GM19035 (cell line): ENCODE measurements at regions not wholly inside any gene's neighbourhood (a gene's known extent, or its start where the extent isn't known, plus 50 kb on each side); places are given as distances from the start of the nearest gene placed in this dataset.

Experiments
- ATAC-seq: cut with Tn5 transposase; IDR thresholded peaks from one replicate; pipeline ENCODE4 v1.9.1; 2021; ENCODE audit not compliant: unreplicated experiment

DNA sequence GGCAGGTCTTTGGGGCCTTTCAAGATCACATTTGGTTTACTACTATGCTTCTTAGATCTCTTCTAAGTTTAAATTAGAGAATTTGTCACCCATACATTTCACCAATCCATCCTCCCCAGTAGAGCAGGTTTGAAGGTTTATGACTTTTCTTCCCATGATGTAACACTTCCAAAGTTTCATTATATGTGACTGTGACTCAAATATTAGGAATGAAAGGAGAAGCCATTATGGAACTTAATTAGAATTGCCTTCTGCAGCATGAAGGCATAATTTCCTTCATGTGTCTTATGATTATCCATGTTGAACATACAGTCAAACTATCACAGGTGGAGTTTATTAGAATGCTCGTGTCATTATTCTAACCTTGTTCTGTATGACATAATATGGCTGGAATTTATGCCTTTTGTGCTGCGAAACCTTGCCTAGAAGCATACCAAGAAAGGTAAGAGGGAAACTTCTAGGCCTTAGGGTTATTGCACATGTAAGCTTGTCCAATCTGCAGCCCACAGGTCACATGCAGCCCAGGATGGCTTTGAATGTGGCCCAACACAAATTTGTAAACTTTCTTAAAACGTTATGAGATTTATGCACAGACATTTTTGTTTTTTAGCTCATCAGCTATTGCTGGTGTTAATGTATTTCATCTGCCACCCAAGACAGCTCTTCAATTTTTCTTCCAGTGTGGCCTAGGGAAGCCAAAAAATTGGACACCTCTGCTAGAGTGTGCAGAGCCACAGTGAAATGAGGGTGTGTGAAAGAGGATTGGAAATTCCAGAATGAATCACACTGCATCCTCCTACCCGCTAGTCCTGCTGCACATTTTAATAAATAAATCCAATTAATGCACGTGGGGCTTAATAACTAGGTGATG lies 133.6 kb downstream of the TMEM26 start:
- no peak for ATAC-seq

DNA sequence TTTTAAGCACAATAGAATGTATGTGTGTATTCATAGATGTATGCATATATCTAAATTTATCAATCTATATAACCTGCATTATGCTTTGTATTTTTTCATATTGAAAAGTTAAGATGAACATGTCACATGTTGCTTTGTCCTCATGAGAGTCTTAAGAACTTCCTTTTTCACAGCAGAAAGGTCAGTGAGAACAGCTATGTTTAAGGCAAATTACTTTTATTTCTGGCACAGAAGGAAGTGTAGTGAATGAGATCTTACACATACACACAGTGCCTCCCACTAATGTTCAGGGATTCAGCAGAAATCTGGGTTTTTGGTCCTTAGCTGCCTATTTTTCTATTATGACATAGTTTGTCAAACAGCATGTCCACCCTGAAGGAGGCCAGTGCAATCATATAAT lies 134.8 kb downstream of the TMEM26 start:
- no peak for ATAC-seq

DNA sequence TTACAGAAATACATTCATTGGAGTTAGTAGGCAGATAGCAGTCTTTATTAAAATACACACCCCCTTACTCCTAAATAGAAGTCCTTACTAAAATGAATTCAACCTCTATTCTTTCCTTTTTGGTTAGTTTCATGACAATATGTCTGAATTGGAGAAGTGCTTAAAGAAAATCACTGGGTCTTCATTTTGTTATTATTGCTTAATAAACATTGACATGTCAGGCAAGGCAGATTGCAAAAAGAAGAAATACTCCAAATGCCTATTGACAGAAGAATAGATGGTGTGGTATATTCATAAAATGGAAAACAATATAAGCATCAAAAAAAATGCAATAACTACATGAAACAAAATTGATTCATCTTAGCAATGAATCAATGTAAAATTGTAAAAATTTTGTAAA lies 135.5 kb downstream of the TMEM26 start:
- ATAC-seq, result no peak

DNA sequence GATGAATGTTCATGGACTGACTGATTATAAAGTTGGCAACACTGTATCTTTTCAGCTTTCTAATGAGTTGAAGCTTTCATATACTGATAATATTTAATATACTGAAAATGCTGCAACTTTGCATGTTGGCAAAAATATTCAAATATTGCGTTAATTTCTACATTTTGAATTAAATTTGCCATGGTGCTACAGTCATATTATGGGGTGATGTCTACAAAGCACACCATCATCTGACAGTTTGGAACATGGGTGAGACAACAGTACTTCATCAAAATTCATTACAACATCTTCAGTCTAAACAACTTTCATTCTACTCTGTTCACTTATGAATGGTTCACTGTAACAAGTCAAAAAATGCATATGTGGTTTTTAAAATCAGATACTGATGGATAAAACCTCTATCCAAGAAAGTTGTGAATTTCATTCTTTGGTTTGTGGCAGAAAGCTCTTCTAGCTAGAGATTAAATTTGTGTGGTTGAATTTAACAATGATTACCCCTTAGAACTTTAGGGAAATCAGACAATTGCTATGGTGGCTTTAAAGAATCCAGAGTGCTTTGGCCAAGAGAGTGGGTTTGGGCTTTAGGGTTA lies 136.4 kb downstream of the TMEM26 start:
- ATAC-seq, result no peak

DNA sequence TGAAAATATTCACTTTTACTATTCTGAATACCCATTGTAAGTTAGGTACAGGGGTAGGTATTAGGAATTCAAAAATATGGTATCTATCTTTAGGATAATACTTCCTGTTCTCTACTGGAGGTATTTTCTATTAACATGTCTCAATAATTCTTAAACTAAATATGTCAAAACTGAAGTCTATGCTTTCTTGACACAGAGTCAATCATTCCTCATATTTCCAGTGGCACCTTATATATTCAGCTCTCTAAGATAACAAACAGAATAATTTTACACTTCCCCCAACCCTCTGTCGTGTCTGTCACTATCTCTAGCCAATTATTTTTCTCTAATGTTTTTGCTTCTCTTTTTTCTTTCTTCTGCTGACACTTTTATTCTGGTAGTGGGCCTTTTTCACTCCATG lies 138.9 kb downstream of the TMEM26 start:
- no peak for ATAC-seq

DNA sequence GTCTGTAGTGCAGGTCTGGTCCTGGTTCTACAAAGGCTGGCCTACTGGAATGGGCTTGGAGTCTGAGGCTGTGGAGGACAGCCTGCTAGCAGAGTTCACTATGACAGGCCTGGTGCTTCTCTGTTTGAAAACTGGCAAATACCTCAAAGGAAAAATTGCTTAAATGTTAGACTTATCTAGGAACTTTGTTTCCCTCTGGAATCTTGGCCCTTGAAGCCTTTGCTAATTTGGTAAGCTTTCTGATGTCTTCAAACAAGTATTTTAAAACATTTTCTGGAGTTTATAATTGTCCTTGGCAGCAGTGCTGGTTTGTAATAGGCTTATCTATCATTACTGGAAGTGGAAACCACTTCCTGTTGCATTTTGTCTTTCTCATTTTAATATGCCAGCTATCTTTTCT lies 139.7 kb downstream of the TMEM26 start:
- ATAC-seq, result no peak

DNA sequence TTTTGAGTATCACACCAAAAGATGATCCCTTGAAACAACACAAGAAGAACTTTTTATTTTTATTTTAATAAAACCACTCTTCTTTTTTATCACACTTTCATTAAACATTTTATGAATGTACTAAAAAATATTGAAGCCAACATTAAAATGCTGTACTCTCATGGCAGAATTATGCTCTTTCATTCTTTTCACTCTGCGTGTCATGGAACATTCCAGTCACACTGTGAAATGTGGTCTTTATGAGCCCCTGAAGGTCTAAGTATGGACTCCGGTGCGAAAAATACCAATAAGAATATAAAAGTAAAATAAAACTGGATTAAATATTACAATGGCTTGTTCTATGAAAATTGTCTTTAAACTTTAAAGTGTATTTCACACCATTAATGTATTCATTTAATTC lies 148.4 kb downstream of the TMEM26 start:
- ATAC-seq, result no peak

DNA sequence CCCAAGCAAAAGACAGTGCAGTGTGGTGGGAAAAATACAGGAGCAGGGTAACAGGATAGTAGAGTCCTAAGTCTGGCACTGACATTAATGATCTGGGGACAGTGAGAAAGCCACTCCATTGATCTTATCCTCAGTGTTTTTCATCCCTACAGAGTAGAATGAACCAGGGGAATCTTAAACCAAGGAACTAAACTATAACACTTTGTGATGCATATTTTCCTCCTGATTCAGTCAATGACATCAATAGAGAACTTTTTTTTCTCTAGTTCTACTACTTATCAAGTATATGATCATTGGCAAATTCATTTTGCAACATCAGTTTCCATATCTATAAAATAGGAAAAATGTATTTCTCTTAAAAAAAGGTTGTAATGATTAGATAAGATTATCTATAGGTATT lies 151.1 kb downstream of the TMEM26 start:
- ATAC-seq, result no peak

DNA sequence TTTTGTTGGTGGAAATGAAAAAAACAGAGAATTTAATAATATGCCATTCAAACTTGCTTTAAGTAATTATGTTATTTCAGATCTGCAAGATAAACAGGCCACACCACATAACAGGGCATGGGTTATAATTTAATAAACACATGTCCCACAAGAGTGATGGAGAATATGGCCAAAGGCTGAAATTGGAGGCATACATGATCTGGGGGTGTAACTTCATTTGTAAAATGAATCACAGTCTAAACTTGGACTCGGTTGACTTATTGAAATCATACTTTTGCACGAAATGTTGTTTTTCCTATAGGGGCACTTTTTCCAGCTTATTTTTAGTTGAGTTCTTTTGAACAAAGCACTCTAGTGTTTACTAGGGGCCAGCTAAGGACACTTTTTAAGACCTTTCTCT lies 151.6 kb downstream of the TMEM26 start:
- no peak for ATAC-seq

DNA sequence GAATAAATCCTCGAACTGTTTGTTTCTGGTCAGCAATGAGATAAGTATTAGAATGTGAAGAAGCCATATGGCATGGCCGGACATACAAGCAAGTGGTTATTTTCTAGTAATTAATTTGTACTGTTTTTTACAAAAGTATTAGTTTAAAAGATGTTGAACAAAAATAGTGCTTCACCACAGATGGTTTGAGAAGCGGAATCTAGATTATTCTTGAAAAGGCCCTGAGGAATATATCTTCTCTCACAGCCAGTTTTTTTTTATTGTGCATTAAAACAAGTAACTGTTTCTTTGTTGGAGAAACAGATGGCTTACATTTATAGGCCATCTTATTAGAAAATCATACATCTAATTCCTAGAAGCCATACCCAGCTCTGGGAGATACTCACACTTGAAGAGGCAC lies 153.3 kb downstream of the TMEM26 start:
- no peak for ATAC-seq

DNA sequence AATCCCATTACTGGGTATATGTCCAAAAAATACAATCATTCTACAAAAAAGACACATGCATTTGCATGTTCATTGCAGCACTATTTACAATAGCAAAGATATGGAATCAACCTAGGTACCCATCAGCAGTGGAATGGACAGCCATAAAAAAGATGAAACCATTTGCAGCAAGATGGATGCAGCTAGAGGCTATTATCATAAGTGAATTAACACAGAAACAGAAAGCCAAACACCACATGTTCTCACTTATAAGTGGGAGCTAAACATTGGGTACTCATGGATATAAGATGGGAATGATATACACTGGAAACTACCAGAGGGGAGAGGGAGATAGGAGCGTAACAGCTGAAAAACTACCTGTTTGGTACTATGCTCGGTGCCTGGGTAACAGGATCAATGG lies 154.0 kb downstream of the TMEM26 start:
- ATAC-seq, result no peak

DNA sequence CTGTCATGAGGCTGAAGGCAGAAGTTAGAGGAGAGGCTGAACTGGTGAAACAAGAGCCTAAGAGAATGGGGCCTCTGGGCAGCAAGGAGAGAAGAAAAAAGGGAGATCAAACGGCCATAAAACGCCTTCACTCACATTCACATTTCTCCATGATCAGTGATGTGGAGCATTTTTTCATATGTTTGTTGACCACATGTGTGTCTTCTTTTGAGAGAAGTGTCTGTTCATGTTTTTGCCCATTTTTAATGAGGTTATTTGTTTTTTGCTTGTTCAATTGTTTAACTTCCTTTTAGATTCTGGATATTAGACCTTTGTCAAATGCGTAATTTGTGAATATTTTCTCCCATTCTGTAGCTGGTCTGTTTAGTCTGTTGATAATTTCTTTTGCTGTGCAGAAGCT lies 155.0 kb downstream of the TMEM26 start:
- no peak for ATAC-seq

DNA sequence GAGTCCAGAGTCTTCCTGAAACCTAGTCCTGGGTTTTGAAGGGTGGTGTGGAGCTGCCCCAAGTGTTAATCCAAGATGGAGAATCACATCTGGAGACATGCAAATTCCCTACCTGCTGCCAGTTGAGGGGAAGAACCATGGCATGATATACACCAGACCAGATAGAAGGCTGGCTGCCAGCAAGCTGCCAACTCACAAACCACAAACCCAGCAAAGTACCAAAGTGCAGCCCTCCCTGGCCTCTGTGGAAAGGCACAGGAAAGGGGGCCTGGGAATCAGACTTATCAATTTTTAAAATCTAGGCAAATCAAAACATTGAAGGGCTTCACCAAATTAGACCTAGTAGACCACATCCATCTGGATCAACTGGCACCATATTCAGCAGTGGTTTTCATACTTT lies 157.0 kb downstream of the TMEM26 start:
- ATAC-seq, result no peak

DNA sequence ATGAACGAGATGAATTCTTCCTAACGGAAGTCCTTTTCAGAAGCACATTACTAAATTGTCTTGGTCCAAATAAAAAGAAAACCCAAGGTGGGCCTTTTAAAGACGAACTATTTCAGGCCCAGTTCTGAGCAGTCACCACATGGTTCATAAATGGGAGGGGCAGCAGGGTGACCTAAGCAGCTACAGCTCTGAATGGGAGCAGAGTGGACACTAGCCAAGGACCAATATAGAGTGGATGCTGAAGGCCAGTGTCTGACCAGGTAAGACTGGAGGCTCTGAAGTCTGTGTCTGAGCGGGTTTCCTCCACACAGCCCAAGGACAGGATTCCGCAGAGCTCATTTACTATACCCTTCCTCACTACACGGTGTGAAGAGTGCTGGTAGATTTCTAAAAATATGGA lies 159.1 kb downstream of the TMEM26 start:
- no peak for ATAC-seq

DNA sequence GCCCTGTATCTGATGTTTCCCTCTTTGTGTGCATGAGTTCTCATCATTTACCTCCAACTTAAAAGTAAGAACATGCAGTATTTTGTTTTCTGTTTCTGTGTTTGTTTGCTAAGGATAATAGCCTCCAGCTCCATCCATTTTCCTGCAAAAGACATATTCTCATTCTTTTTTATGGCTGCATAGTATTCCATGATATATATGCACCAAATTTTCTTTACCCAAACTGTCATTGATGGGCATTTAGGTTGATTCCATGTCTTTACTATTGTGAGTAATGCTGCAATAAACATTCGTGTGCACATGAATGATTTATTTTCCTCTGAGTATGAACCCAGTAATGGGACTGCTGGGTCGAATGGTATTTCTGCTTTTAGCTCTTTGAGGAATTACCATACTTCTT lies 163.4 kb downstream of the TMEM26 start:
- no peak for ATAC-seq

DNA sequence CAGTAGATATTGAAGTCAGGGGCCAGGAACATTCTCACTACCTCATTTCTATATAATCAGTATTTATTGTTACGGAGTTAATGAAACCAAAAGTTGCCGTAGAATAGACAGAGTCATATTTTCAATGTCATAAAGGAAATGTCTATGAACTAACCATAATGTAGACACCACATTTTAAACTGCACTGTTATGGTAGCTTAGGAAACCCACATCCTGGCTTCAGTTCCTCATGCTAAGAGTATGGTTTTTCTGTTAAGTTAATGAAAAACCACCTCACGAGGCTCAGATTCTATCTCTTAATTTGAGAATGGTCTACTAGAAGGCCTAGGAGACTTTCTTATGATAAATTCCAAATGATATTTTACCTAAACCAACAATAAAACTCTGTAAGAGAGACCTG lies 166.5 kb downstream of the TMEM26 start:
- peak; percentile 100 for ATAC-seq

DNA sequence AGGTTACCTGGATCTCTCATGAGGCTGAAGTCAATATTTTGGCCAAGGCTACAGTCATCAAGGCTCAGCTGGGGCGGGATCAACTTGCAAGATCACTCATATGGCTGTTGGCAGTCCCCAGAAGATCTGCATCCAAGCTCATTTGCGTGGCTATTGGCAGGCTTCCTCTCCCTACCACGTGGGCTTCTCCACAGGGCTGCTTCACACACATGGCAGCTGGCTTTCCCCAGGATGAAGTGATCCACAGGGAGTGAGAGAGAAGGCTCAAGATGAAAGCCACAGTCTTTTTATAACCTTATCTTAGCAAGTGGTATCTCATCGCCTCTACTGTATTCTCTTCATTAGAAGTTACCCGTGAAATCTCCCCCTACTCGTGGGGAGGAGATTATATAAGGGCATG lies 167.4 kb downstream of the TMEM26 start:
- ATAC-seq, result no peak

DNA sequence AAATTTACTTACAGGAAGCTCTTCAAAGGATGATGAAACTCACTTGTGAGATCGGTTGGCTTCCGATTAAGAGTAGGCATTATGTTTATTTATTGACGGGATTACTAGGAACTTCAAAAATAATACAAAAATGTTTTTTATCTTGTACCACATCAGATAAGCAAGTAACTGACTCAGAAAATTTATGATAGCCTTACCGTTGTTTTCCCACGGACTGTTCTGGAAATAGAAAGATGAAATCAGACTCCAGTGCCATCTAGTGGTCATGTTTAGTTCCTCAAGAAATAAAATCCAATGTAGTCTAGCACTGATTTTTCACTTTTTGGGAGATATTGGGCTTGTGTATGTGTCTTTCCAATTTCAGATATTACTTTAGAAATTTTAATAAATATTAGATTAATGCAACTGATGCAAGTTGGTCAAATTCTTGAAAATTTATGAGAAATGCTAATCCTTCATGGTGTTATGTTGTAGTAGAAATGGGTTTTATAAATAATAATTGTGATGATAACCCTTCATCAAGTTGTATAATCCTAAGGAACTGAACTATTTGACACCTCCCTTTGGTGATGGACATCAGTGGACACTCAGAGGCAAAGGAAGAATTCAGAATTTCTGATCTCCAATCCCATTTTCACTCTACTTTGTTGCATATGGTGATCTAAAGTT lies 168.8 kb downstream of the TMEM26 start:
- no peak for ATAC-seq

DNA sequence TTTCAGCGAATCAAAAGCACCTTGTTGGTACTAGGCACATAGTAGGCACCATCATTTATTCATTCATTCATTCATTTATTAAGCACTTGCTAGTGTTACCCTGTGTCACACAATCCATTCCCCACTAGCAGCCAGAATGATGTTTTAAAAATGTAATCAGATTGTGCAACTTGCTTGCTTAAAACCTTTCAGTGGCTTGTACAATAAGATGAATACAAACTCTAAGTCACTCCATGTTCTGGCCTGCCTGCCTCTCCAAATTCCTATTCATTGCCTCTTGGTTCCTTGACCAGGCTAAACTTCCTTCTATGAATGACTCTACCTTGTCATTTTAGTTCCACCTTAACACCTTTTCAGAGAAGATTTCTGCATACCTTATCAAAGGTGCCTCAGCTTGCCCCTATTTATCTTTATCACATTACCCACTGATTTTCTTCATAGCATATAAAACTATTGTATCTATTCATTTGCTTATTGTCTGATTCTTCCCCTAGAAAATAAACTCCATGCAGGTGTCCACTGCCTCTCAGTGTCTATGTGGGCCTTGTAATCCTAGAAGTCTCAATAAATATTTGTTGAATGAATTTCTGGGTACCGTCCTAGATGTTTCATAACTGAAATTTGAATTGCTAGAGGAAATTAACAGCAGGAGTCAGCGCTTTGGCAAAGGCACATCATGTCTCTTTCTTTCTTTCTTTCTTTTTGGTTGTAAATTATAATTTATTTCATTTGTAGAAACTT lies 169.5 kb downstream of the TMEM26 start:
- no peak for ATAC-seq

DNA sequence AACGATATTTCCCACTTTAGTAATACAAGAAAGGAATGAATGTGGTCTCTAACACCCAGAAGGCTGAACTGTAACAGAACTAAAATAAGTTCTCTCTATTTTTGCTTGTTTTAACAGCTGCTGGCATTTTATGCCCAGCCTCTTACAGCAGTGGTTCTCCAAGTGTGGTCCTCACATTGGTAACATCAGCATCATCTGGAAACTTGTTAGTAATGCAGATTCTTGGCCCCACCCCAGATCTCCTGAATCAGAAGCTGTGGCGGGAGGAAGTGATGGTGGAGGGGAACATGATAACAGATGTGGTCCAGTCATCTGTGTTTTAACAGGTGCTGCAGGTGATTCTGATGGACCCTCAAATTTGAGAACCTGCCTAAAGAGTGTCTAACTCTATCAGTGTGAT lies 170.1 kb downstream of the TMEM26 start:
- no peak for ATAC-seq

DNA sequence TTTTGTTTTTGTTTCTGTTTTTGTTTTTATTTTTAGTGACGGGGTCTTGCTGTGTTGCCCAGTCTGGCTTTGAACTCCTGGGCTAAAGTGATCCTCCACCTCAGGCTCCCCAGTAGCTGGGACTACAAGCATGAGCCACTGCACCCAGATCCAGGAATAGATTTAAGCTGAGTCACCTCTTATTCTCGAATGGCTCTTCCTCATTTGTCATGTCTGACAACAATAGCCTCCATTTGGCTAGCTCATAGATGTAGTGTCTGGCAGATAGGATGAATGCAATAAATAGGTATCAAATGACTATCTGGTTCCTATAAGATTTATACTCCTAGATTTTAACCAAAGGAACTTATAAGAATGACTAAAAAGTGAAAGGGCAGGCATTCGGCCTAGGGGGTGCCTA lies 172.9 kb downstream of the TMEM26 start:
- no peak for ATAC-seq

DNA sequence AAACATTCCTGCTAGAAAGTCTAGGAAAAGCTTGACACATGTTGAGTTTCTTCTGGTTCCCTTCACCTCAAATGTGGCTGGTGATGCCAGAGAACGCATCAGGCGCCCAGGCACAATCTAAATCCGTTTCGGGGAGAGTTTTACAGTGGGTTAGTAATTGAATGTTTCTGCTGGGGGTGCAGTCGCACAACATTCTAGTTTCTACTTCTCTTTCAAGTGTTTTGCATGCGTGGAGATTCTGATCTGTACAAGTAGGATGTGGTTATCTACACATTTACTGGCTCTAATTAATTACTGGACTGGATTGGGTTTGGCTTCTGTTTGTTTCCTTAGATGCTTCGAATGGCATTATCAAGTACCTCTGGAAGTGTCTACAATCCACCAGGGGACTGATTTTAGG lies 173.8 kb downstream of the TMEM26 start:
- peak; percentile 57 for ATAC-seq
